AG08396 (cell line): ENCODE measurements at regions not wholly inside any gene's neighbourhood (a gene's known extent, or its start where the extent isn't known, plus 50 kb on each side); places are given as distances from the start of the nearest gene placed in this dataset.
"Not testable (repeated sequence)": the region's sequence is repeated elsewhere in the genome, so short reads cannot be mapped to it uniquely, and the experiment has no call there.

Experiments used
- DNase-seq: peaks from one replicate; pipeline ENCODE4 v3.0.0; 2012; ENCODE audit warnings: low spot score, mixed read lengths

DNA sequence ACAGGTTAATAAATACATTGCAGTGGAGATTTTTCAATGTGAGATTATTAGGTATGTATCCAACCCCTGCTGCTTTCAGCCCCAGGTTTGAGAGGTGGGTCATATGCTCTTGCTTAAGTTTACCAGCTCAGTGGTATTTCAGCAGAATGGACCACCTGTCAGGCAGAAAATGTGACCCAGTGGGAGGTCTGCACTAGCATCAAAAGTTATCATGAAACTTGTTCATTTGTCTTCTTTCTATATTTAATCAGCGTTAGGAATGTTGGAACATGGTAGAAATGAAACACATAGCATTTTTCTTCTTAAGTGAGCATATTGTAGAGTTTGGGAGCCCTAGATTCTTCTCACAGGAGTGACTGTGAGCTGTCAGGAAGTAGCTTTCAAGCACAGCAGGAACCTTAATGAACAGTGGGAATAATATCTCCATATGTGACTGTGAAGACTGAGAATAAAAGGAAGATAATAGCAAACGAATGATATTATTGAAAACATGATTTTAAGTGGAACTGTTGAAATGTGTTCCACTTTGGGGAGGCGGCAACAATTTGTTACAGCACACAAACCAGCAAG lies 596.9 kb upstream of the CDH6 start:
- no peak for DNase-seq

DNA sequence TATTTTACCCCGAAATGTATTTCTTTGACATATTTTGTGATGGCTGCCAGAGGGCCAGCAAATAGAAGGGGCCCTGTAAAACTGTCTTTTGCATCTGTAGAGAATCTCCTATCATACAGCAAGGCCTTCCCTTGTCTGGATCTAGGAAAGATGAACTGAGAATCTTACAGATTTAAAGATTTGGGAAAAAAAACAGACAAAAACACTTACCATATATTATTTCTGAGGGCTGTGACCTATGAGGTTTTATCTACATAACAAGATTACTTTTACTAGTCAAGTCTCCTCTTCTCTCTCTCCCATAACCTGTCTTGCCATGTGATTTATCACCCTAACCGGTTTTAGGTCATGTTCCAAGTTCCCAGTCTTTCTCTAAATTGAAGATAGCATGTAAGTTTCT lies 599.2 kb upstream of the CDH6 start:
- no peak for DNase-seq

GRCh38 chr5:30592833-30593232 lies 600.7 kb upstream of the CDH6 start:
- DNase-seq: no peak

DNA sequence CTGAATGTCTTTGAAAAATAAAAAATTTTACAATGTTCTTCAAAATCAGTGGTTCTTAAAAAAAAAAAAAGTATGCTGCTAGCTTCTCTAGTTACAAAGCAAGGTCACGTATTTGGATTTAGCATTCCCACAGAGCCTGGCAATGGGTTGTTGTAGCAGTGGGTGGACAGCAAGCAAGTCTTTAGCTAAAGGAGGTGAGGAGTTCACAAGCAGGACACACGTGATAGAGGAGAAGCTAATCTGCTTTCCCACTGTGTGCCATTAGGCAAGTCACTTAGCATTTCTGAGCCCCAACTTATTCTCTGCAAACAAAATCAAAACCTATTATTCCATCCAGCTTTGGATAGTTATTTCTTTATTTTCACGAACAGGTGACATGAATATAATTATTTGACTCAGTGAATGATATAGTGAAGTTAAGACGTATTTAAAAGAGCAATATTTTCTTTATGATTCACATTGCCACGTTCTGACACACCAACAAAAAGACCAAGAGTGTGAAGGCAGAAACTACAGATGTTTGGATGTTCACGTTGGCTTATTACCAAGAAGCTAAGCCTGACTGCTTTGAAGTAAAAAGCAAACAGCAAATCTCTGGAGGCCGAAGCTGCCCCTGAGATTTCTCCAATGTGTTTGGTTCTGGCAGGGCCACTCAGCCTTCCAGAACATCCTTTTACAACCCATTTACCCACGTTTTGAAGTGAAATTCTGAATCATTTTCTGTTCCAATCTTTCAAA lies 612.1 kb upstream of the CDH6 start:
- no peak for DNase-seq

- DNase-seq: no peak
Observed at GRCh38 chr5:30574761-30575160, 618.7 kb upstream of the CDH6 start.

DNA sequence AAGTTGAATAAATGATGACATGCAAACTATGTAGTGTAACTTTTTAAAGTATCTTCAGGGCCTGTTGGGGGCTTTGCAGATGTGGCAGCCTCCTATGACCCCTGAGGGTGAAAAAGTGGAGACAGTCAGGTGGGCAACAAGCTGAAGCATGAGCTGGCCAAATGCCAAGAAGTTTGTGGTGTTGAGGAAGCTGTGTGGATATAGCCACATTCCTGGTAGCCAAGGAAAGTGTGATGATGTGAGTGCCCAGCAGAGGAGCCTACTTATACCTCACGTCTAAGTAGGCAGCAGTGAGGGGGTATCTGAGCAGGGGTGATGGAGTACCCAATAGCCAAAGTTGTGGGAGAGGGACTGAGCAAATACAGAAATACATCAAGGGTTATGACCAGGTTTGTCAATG lies 621.2 kb upstream of the CDH6 start:
- no peak for DNase-seq

GRCh38 chr5:30561771-30562170 lies 631.7 kb upstream of the CDH6 start:
- no peak for DNase-seq

GRCh38 chr5:30551618-30552017 lies 641.9 kb upstream of the CDH6 start:
- no peak for DNase-seq

DNA sequence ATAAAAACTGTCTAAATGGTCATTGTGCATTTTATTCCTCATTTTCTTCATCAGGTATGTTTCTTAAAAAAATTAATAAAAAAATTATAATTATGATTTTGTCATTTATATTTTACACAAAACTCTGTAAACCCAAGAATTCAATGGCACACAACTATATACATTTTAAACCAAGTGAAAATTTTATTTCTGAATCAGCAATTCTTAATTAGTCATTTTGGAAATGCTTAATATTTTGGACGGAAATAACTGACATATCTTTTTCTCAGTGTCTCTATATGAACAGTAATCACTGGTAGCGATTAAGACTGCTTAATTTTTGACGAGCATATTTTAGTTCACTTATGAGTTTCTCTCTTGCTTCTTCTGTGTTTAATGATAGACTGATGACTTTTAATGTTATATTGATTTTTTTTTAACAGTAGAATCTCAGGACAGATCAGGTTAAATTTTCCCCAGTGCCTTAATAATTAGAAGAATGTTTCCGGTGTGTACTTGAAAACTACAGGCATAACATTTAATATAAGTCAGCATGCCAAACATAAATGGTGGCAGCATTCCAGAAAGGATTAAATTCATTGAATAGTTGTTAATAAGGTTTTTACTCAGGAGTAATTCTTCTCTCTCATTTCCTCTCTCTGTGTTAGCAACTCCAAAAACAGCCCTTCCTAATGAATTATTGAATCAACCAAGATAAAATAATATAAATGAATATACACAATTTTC lies 644.7 kb upstream of the CDH6 start:
- no peak for DNase-seq

DNA sequence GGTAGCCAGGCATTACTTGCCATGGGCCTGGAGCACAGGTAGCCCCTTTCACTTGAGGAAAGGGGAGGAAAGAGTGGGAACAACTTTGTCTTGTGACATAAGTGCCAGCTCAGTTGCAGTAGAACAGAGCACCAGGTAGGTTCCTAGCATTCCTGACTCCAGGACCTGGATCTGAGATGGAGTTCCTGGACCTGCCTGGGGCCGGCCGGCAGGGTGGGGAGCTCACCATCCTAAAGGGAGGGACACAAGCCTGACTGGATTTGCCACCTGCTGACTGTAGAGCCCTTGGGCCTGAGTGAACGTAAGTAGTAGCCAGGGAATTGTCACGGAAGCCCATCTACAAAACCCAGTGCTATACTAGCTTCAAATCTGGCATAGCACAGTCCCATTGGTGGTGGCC lies 653.3 kb upstream of the CDH6 start:
- no peak for DNase-seq

DNA sequence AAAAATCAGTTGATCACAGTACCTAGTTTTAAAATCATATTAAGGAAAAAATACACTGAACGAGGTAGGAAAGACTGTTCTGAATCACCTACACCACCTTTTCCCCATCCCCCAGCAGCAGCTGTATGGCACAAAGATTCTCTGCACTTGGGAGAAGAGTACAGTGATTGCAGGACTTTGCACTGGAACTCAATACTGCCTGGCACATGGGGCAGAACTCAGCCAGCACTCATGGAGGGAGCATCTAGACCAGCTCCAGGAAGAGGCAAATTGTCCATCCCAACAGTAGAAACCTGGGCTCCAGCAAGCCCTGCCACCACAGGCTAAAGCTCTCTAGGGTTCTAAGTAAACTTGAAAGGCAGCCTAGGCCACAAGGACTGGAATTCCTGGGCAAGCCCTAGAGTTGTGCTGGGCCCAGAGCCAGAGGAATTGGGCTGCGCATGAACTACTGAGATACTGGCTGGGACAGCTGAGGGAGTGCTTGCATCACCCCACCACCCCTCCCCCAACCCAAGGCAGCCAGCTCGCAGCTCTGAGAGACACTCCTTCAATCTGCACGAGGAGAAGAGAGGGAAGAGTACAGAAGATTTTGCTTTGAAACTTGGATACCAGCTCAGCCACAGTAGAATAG lies 654.4 kb upstream of the CDH6 start:
- DNase-seq: peak; percentile 34

DNA sequence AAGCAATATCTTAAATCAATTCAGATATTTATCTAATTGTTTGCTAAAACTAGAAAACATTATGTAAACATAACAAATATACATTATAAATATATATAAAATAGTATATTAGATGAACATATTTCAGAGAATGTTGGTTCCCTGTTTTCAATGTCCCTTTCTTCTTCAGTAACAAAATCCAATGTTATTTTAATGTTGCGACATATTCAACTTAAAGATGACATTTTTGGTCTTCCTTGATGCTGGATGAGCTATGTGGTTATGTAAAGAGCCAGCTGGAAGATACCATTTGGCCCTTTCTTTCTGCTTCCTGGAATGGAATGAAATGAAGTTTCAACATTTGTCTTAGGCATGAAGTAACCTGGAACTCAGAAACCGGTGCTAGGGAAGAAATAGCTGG lies 668.1 kb upstream of the CDH6 start:
- no peak for DNase-seq

- DNase-seq: no peak
Observed at GRCh38 chr5:30524428-30524827, 669.1 kb upstream of the CDH6 start.

DNA sequence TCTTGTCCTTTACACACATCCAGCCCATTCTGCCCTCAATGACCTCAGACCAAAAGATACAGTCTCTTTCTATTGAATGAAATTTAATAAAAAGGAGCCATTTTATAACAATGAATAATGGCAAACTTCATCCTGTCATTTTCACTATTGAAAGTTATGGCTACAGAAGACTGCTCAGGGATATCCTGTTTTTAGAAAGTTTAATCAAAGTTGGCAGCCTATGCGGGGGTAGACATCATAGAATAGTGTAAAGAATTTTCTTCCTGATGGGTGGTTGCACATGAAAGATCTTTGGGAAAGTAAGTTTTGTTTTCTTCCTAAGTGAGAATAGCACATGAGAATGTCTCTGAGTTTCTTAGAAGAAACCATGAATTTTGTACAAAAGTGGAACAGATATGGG lies 670.4 kb upstream of the CDH6 start:
- no peak for DNase-seq

DNA sequence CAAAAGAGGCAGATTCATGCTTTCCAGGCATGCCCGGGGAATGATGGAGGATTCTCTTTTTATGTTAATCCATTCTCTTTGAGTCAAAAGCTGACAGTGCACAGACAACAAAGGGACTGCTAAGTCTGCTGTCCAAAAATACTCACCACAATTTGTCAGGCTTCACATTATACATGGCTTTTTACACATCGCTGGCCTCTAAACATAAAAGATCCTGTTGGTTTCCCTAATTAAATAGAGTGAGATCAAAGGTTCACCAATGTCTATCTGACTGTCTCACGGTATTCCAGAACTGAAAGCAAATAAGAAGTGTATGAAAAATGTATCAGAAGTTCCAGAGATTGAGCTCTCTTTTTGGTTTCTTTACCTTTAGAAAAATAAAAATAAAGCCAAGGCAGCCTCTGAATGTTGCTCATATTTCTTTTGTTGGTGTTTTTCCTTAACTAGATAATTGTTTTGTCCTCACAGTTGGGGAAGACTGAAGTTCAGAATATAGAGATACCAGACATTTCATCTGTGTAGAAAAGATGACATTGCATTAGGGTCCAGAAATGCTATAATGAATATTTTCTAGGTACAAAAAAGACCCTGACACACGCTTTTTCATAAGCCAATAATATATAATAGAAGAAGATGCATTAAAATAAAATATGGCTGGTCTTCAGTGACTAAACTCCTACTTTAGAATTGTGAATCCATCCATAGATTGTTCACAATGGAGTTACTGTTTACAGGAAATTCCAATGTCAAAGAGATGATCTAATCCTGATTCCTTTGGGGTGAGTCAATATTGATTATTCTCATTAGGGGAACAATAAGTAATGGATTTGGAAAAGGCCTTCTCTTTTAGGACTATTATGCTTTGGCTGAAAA lies 688.2 kb upstream of the CDH6 start:
- no peak for DNase-seq

- no peak for DNase-seq
Observed at GRCh38 chr5:30502277-30502676, 691.2 kb upstream of the CDH6 start.

- DNase-seq: no peak
Observed at GRCh38 chr5:30501065-30501464, 692.4 kb upstream of the CDH6 start.

DNA sequence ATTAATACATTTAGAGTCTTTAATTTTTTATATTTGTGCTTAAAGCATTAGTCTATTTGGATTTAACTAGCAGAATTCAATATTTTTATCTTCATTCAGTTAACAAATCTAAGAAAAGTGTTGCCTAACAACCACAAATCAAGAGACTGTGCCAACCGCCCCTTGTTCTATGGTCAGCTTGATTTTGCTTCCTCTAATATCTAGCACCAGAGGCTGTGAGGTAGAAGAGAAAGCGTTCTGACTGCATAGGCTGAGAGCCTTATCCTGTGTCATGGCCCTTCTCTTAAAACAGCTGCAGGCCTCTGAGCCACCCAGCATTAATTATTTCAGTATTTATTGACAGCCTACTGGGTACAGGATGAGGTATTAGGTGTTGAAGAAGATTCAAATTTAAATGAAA lies 693.0 kb upstream of the CDH6 start:
- no peak for DNase-seq

DNA sequence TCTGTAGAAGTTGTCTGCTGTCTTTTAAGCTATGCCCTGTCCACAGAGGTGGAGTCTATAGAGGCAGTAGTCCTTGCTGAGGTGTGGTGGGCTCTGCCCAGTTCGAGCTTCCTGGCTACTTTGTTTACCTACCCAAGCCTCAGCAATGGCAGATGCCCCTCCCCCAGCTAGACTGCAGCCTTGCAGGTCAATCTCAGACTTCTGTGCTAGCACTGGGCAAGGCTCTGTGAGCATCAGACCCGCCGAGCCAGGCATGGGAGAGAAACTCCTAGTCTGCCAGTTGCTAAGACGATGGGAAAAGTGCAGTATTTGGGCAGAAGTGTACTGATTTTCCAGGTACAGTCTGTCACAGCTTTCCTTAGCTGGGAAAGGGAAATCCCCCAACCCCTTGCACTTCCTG lies 694.1 kb upstream of the CDH6 start:
- DNase-seq: no peak

- DNase-seq: no peak
Observed at GRCh38 chr5:30498972-30499371, 694.5 kb upstream of the CDH6 start.

- not testable (repeated sequence) for DNase-seq
Observed at GRCh38 chr5:30498509-30498908, 695.0 kb upstream of the CDH6 start.

DNA sequence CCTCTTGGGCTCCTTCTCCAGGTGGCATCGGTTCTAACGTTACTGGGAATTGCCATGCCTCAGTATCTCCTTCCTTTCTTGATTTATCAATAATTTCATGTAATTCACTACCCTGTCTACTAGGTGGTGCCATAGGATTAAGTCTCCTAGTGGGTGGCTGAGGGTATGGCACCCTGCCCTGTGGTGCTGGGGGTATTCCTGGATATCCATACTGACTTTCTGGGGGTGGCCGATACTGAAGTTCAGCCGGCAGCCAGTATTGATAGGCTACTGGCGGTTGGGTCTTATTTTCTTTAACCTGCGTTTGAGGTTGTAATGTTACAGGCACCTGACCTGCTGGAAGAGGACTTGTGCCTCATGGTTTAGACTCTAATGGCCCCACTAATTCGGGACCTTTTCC lies 699.4 kb upstream of the CDH6 start:
- DNase-seq: not testable (repeated sequence)
